ENCODE measurements at regions not wholly inside any gene's neighbourhood (a gene's known extent, or its start where the extent isn't known, plus 50 kb on each side); places are given as distances from the start of the nearest gene placed in this dataset.

DNA sequence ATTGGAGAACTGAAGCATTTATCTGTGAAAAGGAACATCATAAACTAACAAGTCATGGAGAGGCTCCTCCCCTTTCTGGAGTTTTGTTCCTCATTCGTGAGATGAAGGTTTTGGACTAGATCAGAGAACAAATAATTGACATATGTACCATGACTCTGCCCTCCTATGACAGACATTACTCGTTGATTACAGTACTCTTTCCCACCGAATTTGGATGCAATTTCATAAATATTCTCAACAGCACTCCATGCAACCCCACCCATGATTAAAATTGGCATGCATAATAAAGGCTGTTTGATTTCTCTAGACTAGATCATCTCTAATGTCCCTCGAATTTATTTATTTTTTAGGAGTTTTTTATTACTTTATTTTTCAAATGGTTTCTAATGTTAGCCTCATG lies 258.9 kb upstream of the LDB2 start:
- intact Hi-C loops (cut with DNase I, micrococcal nuclease) = no loop called here
- ATAC-seq (no peak), DNase-seq (no peak)

DNA sequence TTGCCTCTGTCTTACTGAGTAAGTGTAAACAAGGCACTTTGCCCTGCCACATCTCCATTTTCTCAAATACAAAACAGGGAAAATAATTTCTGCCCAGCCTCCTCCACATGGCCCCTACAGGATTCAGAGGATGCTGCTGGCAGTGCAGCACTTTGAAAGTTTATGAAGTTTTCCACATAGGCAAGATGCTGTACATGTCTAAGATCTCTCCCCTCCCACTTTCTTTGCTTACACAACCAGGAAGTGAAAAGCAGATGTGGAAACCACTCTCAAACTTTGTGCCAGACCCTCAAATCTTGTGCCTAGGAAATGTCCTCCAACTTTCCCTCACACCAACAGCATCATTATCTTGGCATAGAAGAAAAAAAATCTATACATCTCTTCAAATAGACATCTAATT lies 257.0 kb upstream of the LDB2 start:
- DNase-seq (no peak), ATAC-seq (no peak)
- intact Hi-C loops (cut with DNase I, micrococcal nuclease) = no loop called here

DNA sequence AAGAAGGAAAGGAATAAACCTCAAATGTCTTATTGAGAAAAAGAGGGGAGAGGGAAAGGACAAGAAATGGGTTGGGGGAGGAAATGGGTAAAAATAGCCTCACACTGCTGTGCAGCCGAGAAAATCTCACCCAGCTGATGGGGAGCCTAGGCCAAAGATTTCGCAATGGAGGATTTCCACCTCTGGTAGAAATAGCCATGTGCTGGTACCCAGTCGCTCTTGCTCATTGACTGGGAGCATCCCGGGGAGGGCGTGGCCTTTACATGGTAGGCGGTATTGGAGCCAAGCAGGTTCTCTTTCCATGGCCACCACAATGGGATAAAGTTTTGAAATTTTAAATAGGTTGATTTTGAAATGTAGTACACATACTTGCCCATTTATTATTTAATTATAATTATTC lies 255.1 kb upstream of the LDB2 start:
- DNase-seq (no peak), ATAC-seq (no peak)
- intact Hi-C loops (cut with DNase I, micrococcal nuclease) = no loop called here

- ATAC-seq (no peak), DNase-seq (no peak)
- intact Hi-C loops (cut with DNase I, micrococcal nuclease) = no loop called here
These were observed 254.6 kb upstream of the LDB2 start for GRCh38 chr4:17152941-17153540.

GRCh38 chr4:17142232-17142711 lies 243.8 kb upstream of the LDB2 start:
- ATAC-seq = no peak
- DNase-seq = no peak
- intact Hi-C loops (cut with DNase I, micrococcal nuclease) = no loop called here

DNA sequence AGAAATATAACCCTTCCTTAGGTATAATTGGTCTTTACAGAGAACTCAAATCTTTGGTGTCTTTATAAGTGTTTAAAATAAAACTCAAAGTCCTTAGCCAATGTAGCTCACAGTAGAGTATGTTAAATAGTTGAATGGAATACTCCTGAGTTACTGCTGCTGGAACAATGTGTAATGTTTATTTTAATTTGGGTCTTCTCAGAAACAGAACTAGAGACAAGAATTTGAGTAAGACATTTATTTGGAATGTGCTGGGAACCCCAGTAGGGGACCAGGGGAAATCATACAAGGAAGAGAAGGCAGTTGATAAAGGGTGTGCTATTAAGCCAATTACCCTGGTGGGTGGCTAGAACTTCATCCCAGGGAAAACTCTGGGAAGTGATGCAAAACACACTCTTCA lies 240.4 kb upstream of the LDB2 start:
- intact Hi-C loops (cut with DNase I, micrococcal nuclease) = no loop called here
- DNase-seq (no peak), ATAC-seq (no peak)

GRCh38 chr4:17134565-17134964 lies 236.1 kb upstream of the LDB2 start:
- no peak for ATAC-seq
- no peak for DNase-seq
- intact Hi-C loops (cut with DNase I, micrococcal nuclease) = no loop called here

GRCh38 chr4:17134100-17134499 lies 235.7 kb upstream of the LDB2 start:
- intact Hi-C loops (cut with DNase I, micrococcal nuclease) = no loop called here
- ATAC-seq (no peak), DNase-seq (no peak)

DNA sequence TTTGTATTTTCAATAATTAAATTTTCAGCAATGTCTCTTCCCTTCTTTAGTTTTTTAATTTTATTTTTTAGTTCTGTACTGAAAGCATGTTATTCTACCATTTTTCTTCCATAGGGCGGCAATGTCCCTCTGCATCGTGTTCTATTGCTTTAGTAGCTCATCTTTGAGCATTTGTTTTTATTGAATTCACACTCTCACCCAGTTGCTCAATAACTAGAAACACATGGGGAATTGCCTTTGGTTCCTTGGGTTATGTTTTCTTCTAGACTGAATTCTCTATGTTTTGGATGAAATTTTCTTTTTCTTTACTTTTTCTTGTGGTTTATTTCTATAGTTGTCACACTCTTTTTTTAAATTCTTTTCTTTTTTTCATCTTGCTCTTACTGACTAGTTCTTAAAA lies 233.8 kb upstream of the LDB2 start:
- ATAC-seq (no peak), DNase-seq (no peak)
- intact Hi-C loops (cut with DNase I, micrococcal nuclease) = no loop called here

- no peak for ATAC-seq
- no peak for DNase-seq
- intact Hi-C loops (cut with DNase I, micrococcal nuclease) = no loop called here
These were observed 229.8 kb upstream of the LDB2 start for GRCh38 chr4:17128268-17128667.

DNA sequence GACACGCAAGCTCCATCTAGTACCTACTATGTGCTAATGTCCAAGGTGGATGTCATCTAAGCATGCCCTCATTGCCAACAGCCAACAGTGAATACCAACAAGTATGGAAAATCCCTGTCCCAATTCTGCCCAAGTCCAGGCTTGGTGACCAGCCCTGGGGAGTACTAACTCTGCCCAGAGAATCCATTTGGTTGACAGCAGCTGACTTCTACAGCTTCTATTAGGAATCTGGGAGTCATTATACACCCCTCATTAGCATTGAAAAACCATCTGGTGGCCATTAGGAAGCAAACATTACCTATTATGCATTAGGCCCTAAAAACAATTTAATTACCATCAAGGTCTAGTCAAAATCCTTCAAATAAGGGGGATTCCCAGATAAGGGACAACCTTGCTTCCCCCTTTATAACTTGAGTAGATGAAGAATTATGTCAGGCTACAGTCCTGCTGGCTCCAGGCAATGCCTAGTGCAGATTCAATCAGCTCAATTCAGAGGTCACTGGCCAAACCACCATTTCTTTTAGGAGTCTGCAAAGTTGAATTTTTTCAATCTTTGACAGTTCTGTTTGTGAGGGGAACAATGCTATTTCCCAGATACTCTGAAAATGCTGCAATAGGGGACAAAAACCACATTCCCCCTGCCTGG lies 228.0 kb upstream of the LDB2 start:
- ATAC-seq = no peak
- DNase-seq = no peak
- intact Hi-C loops (cut with DNase I, micrococcal nuclease) = no loop called here

- no peak for DNase-seq
- intact Hi-C loops (cut with DNase I, micrococcal nuclease) = no loop called here
- ATAC-seq = no peak
These were observed 226.3 kb upstream of the LDB2 start for GRCh38 chr4:17124767-17125166.

DNA sequence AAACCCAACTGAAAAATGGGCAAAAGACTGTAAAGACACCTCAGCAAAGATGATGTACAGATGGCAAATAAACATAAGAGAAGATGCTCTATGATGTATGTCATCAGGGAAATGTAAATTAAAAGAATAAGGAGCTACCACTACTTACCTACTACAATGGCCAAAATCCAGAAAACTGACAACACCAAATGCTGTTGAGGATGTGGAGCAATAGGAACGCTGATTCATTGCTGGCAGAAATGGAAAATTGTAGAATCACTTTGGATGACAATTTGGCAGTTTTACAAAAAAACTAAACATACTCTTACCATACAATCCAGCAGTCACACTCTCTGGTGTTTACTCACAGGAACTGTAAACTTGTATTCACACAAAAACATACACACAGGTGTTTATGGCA lies 222.3 kb upstream of the LDB2 start:
- intact Hi-C loops (cut with DNase I, micrococcal nuclease) = no loop called here
- no peak for DNase-seq
- no peak for ATAC-seq

GRCh38 chr4:17117746-17118145 lies 219.3 kb upstream of the LDB2 start:
- ATAC-seq (no peak), DNase-seq (no peak)
- intact Hi-C loops (cut with DNase I, micrococcal nuclease) = no loop called here

- intact Hi-C loops (cut with DNase I, micrococcal nuclease) = no loop called here
- ATAC-seq (no peak), DNase-seq (no peak)
These were observed 217.1 kb upstream of the LDB2 start for GRCh38 chr4:17115583-17115982.

GRCh38 chr4:17112292-17112659 lies 213.8 kb upstream of the LDB2 start:
- intact Hi-C loops (cut with DNase I, micrococcal nuclease) = no loop called here
- no peak for DNase-seq
- ATAC-seq = no peak

- no peak for ATAC-seq
- DNase-seq = no peak
- intact Hi-C loops (cut with DNase I, micrococcal nuclease) = no loop called here
These were observed 210.7 kb upstream of the LDB2 start for GRCh38 chr4:17109126-17109525.

DNA sequence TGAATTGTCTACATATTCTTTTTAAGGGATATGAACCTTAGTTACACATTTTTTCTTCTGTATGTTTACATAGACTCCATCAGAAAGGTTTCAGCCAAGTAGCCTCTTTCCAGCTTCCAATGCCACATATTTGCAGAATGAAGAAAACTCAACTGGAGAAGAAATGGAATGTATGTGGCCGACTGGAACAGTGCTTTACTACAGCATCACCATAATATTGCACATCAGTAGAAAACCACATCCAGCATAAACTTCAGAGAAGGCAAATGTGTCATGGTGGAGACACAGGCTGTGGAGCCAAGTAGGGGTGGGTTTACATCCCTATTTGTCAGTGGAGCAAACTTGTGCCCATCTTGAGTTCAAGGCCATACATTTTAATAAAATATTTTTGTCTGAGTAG lies 204.8 kb upstream of the LDB2 start:
- no peak for ATAC-seq
- intact Hi-C loops (cut with DNase I, micrococcal nuclease) = no loop called here
- no peak for DNase-seq

DNA sequence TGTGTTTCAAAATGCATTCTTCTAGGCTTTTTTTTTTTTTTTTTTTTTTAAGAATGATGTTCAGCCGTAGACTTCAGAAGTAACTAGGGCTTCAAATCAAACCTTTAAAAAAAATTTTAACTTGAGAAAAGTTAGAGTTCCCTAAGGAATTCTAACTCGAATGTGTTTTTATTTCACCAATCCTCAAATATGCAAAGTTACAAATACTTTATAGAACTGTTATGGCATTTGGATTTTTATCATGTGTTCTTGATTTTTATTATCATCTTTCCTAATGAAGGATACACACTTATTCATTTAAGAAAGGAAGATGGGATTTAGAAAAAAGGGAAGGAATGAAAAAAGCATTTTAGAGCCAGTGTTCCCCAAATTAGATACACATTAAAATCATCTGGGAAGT lies 200.6 kb upstream of the LDB2 start:
- intact Hi-C loops (cut with DNase I, micrococcal nuclease) = no loop called here
- DNase-seq = no peak
- no peak for ATAC-seq

- intact Hi-C loops (cut with DNase I, micrococcal nuclease) = no loop called here
- ATAC-seq (no peak), DNase-seq (no peak)
These were observed 200.0 kb upstream of the LDB2 start for GRCh38 chr4:17098401-17098800.

DNA sequence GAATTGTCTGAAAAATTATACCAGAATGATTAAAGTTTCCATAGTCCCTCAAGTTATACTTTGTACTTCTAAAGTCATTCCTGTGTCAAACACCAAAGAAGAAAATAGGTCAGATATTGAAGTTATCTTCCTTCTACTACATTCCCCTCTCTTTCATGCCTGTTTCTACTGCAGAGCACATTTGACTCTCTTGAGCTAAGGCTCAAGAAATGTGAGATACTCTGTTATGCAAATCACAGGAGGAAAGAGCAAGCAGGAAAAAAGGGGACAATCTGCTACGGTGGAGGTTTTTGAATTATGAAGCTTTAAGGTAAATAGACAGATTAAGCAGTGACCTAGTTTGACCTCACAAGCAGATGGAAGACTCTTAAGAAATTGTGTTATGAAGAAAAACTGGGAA lies 198.9 kb upstream of the LDB2 start:
- intact Hi-C loops (cut with DNase I, micrococcal nuclease) = no loop called here
- no peak for DNase-seq
- no peak for ATAC-seq

Data from left colon (tissue), 2 donors.